Fibroblast of pulmonary artery (primary cell): ENCODE measurements at regions not wholly inside any gene's neighbourhood (a gene's known extent, or its start where the extent isn't known, plus 50 kb on each side); places are given as distances from the start of the nearest gene placed in this dataset.
"Not testable (repeated sequence)": the region's sequence is repeated elsewhere in the genome, so short reads cannot be mapped to it uniquely, and the experiment has no call there.

Source experiments
- DNase-seq: peaks from one replicate; pipeline ENCODE4 v3.0.0-alpha.2; 2010; ENCODE audit warnings: low read depth
- H3K4me3 ChIP-seq: replicated peaks from 2 replicates; pipeline ENCODE4 v1.5.1; 2011; ENCODE audit warnings: low read depth, mild to moderate bottlenecking, control low read depth, low read length, moderate library complexity
- CTCF ChIP-seq: IDR thresholded peaks from 2 replicates; pipeline ENCODE4 v1.5.1; 2011; ENCODE audit warnings: mild to moderate bottlenecking, control low read depth, low read length, inconsistent platforms; ENCODE audit errors: missing control alignments

- DNase-seq = not testable (repeated sequence)
Observed at GRCh38 chr7:9728014-9728657, 1245.5 kb upstream of the PHF14 start.

GRCh38 chr7:9752033-9752432, 1221.6 kb upstream of the PHF14 start:
- TF ChIP-seq CTCF = no peak
- H3K4me3 ChIP-seq = no peak overlapping the region
- no peak for DNase-seq

More at GRCh38 chr7:9728014-9728657, 1245.5 kb upstream of the PHF14 start:
- H3K4me3 ChIP-seq = not testable (repeated sequence)

- no peak overlapping the region for H3K4me3 ChIP-seq
- no peak for DNase-seq
- TF ChIP-seq CTCF = no peak
Observed at GRCh38 chr7:9761224-9761623, 1212.4 kb upstream of the PHF14 start.

- no peak overlapping the region for H3K4me3 ChIP-seq
- no peak for TF ChIP-seq CTCF
- DNase-seq = no peak
Observed at GRCh38 chr7:9776900-9777299, 1196.8 kb upstream of the PHF14 start.

- no peak for DNase-seq
- H3K4me3 ChIP-seq = no peak overlapping the region
- TF ChIP-seq CTCF = no peak
Observed at GRCh38 chr7:9778367-9778766, 1195.3 kb upstream of the PHF14 start.

GRCh38 chr7:9781710-9782109, 1192.0 kb upstream of the PHF14 start:
- no peak for TF ChIP-seq CTCF
- DNase-seq = no peak
- no peak overlapping the region for H3K4me3 ChIP-seq

GRCh38 chr7:9782275-9782674, 1191.4 kb upstream of the PHF14 start:
- no peak for TF ChIP-seq CTCF
- H3K4me3 ChIP-seq = no peak overlapping the region
- no peak for DNase-seq
